HG03066 (cell line): ENCODE measurements at regions not wholly inside any gene's neighbourhood (a gene's known extent, or its start where the extent isn't known, plus 50 kb on each side); places are given as distances from the start of the nearest gene placed in this dataset.

Source experiments
- ATAC-seq: cut with Tn5 transposase; IDR thresholded peaks from one replicate; pipeline ENCODE4 v1.9.1; 2021; ENCODE audit warnings: low read depth; ENCODE audit not compliant: unreplicated experiment

DNA sequence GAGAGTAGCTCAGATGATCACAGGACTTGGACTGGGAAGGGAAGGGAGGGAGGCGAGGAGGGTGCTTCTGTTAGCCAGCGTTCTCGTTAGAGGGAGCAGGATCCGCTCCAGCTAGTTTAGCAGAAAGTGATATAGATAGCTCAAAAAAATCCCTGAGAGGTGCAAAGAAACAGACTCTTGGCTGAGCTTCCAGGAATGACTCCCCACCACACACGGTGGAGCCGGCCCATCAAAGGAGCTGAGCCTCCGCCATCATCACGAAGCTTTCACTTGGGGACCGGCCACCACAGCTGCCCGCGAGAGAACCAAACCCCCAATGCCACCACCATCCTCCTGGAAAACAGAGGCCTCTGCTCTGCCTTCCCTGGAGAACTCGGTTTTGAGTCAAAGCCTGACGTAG is 124.6 kb upstream of the BCL2L14 start:
- ATAC-seq, result no peak

DNA sequence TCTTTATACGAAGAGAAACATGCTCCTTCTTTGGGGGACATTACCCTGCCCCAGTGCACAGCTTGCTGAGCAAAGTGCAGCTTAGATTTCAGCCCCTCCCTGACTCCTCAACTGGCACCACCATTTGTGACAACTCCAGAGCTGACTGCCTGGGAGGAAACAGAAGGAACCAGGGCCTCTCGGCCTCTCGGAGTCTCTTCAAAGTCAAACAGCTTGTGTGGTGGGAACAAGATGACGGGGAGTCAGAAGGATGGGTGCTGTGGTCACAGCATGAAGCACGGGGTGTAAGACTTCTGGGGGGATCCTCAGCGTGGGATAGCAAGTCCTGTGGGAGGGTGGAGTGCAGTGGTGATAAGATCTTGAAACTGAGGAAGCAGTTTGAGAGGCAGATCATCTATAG is 123.5 kb upstream of the BCL2L14 start:
- no peak for ATAC-seq

DNA sequence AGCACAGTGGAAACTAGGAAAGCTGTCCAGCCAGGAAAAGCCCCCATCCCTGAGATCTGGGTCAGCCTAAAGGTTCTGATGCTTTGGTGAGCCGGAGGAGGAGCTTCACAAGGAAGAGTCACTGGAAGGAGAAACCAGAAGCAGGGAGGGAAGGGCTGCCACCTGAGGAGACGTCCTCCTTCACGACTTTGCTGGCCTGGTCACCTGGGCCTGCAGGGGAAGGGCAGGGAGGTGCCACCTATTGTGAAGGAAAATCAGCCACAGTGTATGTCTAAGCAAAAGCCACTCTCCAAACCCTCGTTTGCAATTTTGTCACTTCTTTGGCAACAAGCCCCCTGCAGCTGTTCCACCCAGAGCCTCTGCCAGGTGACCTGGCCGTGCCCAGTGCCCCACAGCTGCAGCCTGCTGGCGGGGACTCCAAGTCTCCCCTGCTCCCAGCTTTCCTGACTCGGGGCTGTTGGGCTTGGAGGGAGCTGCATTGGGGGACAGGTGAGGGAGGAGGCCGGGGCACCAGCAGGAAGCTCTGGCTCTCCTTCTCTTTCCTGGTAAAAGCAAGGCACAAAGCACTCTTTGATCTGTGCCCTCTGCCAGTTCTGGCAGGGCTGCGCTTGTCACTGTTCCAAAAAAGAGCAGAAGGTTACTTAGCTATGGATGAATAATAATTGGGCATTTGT is 120.9 kb upstream of the BCL2L14 start:
- no peak for ATAC-seq

DNA sequence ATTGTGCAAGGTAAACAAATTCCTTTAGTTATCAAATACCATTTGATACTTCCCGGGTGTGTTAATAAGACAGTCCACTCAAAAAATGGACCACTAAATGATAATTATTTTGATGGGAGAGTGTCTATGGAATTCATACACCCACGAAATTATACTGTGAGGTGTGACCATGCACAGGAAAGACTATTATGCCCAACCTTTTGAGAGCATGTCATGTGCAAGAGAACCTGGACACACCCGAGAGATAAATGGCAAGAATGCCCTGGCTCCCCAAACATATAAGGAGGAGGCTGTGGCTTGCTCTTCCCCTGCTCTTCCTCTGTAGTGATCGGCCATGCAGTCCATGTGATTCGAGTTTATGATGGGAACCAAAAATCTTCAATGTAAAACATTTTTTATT is 119.5 kb upstream of the BCL2L14 start:
- ATAC-seq, result no peak

DNA sequence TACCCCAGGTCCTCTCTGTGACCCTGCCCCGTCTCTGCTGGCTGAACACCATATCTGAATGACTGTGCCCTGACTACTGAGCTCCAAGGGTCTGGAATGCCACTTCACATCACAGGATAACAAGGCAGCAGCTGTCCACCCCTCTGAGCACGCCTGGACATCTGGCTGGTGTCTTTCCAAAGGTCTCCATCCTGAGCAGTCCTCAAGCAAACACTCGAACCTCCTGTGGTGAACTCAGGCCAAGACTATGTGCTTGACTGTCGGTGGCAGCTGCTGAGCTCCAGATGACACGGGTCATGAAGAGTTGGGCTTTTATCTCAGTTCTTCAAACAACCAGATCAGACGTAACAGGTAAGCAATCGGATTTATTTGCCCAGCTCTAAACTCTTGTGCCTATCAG is 117.2 kb upstream of the BCL2L14 start:
- no peak for ATAC-seq

DNA sequence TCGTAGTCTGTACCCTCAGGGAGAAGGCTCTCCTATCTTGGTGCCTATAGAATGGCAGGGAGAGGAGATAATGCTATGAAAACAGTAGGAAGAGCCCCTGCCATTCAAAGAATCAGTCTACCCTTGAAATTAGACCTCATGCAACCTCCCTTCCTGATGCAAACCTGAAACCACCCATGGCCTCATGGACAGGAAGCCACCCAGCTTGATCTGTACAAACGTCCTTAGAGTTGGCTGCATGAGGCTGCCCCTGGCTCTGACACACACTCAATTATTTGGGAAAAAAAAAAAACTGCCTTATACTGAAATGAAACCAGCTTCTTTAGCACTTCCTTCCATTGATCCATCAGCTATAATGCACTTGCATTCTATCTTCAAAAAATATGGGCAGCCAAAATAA is 116.6 kb upstream of the BCL2L14 start:
- no peak for ATAC-seq

DNA sequence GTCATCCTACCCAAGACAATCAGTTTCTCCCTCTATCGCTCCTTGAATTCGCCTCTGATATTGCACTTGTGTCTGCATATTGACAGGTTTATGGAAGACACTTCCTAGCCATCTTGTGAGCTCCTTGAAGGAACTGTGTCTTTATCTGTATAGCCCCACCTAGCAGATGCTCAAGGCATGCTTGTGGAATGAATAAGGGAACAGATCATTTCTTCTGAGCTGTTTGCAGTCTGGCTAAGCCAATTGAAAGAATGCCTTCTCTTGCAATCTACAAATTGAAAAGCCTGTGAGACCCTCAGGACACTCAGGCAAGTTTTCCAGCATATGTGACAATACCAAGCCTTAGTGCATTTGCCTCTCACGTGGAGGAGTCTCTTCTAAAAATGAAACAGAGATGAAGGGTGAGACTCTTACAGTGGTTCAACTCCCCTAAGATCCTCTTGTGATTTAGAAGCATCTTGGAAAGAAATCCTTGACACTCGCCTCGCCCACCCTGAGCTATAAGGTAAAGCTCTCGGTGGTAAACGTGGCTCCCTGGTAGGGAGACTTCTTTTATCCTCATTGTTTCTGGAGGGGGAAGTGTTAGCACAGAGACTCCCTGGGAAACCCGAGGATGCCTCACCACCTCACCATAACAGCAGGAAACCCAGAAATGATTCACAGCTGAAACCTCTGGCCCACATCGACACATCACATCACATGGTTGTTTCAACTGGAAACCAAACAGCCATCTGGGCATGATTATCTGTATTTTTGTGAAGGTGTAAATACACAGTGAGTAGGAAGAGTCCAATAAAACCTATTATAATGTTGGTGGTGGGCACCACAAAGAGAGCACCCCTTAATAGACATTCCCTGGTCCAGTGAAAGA is 112.3 kb upstream of the BCL2L14 start:
- ATAC-seq, result no peak

DNA sequence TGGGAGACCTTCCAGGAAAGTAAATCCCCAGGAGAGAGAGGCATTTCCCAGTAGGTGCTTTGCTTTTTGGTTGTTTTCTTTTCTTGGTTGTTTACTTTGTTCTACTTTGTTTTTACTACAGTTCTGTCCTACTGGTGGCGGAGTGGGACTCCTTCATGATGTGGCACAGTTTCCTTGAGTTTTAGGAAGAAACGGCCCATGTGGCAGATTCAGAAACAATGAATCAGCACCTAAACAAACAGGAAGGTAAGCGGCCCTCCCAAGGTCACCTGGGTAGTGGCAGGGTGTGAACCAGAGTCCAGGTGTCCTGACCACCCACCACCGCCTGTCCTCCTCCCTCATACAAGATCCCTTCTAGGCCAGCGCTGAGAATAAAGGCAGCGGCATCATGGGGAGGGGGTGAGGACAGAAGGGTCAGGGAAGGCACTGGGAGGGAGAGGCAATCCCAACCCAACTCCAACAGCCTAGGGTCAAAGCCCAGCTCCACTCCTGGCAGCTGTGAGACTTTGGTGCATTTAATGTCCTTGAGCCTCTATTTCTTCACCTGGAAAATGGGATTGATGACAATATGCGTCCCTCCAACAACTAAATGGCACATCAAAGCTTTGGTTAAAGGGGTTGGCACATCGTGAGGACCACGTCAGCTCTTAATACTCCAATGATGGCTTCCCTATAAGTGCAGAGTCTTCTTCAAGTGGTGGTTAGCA is 111.5 kb upstream of the BCL2L14 start:
- no peak for ATAC-seq

DNA sequence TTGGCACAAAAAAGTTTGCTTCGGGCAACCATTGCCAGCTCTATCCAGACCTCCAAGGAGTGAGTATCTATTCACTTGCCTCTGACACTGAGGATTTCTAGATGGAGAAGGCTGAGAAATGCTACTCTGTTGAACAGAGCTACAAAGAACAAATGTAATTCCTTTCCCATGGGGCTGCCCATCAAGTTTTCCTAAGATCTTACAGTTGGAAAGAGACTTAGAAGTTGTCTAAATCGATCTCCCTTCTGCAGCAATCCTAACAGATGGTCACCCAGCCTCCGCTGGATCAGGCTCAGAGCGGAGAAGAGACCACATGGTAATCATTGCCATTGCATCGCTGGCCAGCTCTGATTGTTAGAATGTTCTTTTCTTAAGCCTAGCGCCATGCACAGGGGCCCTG is 110.1 kb upstream of the BCL2L14 start:
- no peak for ATAC-seq

DNA sequence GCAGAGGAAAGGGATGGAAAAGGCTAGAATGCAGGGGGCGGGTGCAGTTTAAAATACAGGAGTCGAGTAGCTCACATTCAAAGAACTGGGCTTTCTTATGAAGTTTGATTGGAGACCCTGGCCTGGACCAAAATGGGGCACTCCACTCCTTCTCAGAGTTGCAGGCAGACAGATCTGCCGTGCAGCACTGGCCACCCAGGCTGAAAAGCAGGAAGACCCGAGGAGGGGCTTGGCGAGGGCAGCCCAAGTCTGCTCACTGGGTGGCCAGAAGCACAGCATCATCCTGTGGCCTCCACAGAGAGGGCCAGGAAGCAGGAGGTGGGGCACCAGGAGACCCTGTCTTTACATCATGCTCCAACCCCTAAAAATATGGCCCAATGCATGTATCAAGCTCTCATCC is 109.1 kb upstream of the BCL2L14 start:
- ATAC-seq, result no peak

DNA sequence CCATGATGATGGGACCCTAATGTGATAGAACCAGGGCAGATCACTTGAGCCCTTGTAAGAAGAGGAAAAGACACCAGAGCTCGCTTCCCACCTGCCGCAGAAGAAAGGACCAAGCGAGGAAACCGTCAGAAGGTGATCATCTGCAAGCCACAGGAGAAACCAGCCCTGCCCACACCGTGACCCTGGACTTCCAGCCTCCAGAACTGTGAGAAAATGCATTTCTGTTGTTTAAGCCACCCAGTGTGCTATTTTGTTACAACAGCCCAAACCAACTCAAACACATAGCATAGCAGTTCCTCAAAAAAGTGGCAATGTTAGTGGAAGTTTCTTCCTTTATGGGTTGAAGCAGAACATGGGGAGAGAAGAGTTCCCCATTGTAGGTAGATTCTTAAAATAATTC is 107.9 kb upstream of the BCL2L14 start:
- no peak for ATAC-seq

DNA sequence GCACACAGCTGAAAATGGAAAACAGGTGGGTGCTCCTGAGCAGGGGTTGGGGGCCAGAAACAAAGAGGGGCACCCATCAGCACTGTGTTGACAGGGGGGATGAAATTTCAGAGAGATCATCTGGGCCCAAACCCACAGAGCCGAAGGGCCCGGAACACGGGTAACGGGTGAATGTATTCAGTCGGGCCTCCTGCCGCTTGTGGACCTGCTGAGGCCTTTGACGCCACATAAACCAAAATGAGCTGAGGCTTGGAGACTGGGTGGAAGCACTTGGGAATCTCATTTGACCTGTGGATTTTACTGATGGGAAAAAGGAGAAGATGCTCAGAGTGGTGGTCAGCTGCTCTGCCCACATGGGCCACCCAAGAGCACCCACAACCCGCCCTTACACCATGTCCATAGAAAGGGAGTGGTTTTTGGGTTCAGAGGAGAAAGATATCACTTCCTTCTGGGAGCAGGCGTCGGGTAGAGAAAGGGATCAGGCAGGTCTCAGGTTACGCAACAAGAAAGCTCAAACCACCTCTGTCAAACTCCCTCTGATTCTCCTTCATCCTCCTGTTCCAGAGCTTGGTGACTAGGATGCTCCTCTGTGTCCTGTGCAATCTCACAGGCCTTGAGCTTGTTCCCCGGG is 106.8 kb upstream of the BCL2L14 start:
- ATAC-seq, result no peak

DNA sequence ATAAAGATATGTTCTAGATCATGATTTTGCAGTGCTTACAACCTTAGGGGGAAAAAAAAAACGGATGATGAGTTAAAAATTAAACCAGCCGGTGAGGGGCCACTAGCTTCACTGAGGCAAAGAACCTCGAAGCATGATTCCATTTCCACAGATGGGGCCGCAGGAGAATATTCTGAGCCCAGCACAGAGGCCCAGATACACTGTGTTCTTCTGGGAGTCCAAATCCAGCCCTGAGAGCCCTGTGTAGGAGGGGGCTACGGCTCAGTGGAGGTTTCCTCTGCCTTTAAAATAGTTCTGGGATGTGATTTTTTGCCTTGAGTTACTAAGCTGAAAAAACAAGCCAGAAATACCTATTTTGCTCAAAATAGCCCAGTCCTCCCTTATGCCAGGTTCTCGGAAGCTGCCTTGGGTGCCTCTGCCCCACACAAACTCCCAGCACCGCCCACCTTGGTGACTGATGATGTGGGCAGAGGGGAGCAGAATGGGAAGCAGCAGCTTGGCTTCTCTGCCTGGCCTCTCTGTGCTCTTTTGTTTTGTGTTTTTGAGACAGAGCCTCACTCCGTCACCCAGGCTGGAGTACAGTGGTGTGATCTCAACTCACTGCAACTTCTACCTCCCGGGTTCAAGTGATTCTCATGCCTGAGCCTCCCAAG is 105.4 kb upstream of the BCL2L14 start:
- no peak for ATAC-seq

DNA sequence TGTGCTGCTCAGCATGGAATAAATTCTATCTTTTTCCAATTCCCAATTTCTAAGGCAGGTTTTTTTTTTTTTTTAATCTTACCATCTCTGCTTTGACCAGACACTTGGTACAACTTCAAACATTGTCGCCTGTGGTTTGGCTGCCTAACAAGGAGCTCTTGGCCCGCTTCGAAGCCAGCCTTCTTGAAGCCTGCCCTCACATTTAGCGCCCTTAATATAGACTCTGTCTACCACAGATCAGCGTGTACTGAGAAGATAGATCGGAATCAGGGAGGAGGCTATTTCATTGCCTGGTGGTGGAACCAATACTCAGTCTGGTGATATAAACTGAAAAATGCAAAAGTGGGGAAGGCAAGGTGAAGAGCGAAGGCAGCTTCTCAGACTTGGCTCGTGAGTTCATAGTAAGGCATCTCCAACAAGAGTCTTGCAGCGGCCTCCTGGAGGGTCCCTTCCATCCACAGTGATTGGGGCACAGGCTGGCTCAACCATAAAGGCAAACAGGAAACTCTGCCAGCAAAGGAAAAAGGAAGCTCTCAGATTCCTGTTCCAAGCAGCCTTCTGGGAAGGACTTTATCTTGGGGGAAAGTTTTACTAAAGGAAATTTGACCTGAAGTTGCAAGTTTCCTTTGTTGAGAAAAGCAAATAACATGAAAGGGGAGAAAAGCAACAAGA is 103.2 kb upstream of the BCL2L14 start:
- no peak for ATAC-seq

DNA sequence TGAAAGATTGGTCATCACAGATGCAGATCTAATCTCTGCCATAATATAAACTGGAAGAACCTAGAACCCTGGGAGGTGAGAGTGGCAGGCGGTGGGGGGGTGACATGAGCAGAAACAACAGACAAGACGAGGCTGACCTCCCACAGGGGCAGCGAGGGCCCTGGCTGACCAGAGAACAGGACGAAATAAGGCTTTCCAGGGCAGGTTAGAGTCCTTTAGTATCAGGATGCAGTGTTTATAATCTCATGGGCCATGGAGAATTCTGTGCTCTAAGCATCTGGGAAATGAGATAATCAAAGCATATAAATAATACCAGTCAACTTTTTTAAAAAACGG is 102.7 kb upstream of the BCL2L14 start:
- no peak for ATAC-seq

DNA sequence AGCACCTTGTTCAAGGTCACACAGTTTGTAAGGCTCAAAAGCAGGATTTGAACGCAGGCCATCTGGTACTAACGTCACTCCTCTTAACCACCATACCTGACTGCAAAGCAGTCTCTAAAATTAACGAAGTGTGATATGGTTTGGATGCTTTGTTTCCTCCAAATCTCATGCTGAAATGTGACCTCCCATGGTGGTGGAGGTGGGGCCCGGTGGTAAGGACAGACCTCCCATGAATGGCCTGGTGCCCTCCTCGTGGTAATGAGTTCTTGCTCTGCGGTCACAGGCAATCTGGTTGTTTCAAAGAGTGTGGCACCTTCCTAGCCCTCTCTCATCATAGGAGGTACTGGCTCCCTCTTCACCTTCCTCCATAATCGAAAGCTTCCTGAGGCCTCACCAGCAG is 102.2 kb upstream of the BCL2L14 start:
- no peak for ATAC-seq

DNA sequence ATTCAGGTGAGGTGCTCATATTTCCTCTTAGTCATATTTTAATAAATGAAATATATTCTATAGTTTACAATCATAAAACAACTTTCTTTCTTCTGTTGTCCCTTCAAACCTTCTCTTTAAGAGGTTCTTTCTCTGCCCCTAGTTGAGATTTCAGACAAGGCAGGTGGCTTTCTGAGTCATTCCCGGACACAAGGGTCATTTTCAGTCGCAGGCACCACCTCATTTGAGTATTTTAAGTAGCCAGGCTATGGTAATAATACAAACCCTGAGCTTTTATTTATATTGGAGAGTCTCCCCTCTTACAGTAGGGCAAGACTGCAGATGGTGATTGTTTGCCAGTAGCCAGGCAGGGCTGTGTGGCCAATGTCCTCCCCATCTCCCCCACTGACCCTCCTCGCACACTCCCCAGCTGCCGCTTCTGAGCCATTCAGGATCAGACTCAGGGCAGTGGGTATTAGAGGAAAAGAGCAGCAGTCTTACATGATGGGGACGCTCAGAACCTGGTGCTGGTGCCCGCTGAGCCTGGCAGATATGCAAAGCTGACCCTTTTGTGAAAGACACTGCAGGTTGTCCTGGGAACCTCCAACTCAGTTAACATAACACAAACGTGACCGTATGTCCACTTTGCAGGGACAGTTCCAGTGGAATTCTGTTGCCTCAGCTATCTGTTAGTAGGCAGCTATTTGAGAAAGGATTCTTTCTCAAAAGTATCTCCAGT is 101.1 kb upstream of the BCL2L14 start:
- no peak for ATAC-seq

DNA sequence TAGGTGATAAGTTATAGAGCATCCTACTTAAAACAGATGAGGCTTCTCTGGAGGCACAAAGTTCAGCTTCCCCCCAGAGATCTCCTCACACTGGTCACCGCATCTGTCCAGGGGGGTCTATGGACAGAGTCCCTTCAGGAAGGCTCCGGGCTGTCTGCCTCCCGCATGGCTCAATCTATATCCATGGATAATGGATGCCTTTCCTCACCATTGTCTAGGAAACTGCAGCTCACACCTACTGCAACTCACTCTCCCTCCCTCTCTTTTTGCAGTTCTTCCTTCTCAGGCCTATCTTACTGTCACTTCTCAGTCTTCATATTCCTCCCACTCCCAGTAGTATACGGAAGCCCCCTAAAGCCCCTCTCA is 100.6 kb upstream of the BCL2L14 start:
- no peak for ATAC-seq

DNA sequence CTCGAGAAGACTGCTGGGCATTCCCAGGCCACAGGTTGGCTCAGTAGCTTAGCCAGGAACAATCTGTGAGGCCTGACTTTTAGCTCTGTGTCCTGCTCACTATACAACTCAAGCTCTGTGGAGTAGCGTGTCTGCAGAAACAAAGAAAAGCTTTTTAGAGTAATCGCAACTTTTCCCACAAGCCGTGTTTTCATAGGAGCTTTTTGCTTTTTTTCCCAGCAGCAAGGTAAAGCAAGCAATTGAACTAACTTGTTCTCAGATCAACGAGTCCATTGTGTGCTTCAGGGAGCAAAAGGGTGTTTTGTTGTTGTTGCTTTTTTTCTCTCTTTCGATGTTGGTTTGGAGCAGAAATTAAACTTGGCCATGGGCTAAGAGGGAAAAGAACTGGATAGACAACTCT is 97.3 kb upstream of the BCL2L14 start:
- ATAC-seq, result no peak

DNA sequence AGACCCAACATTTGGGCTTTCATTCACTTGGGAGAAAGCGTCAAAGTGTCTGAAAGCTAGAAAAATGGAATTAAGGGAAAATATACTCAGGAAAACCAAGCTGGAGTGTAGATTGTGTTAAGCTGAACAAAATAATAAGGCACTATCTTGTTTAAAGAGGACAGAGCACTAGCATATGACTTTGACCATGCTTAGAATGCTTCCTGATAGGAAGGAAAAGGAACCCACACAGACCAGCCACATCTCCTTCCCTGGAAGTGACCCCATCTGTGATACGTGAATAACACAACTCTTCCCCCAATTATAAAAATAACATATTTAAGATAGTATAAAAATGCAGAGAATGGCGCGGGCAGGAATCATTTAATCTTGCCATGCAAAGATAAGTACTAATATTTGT is 94.7 kb upstream of the BCL2L14 start:
- ATAC-seq, result no peak
